Mucosa of descending colon (tissue), 3 donors: ENCODE measurements at regions not wholly inside any gene's neighbourhood (a gene's known extent, or its start where the extent isn't known, plus 50 kb on each side); places are given as distances from the start of the nearest gene placed in this dataset.

Source experiments
- ATAC-seq: fragments of 200-7000 bp; cut with Tn5 transposase; one replicate; pipeline ENCODE4 v1.9.1; 2020; ENCODE audit warnings: mild to moderate bottlenecking, moderate library complexity
- DNase-seq, 3 donors: peaks; one replicate each; pipeline ENCODE4 v3.0.0-alpha.2; 2020
- H3K36me3 ChIP-seq: fragments of 200-600 bp; one replicate; pipeline ENCODE4 v1.8.0; 2021; ENCODE audit warnings: low read depth, mild to moderate bottlenecking
- H3K4me1 ChIP-seq: fragments of 200-600 bp; one replicate; pipeline ENCODE4 v1.8.0; 2021; ENCODE audit warnings: low read depth, mild to moderate bottlenecking
- H3K4me3 ChIP-seq: fragments of 200-600 bp; one replicate; pipeline ENCODE4 v1.8.0; 2021; ENCODE audit warnings: mild to moderate bottlenecking
- H3K9me3 ChIP-seq: fragments of 200-600 bp; one replicate; pipeline ENCODE4 v1.8.0; 2021; ENCODE audit warnings: mild to moderate bottlenecking
- CTCF ChIP-seq: fragments of 200-600 bp; IDR thresholded peaks from one replicate; pipeline ENCODE4 v1.8.0; 2022; ENCODE audit warnings: antibody characterized with exemption, mild to moderate bottlenecking
- intact Hi-C, 2 donors: fragments of 100-400 bp; cut with DNase I in 1 of 2; cut with micrococcal nuclease in 1 of 2; formaldehyde crosslinking; loops; one replicate each; pipeline versions ENCODE4 v1.11.0 to v1.11.1; 2022; cut with DNase I, micrococcal nuclease
- donor health status: DM: no; HTN: no; CAD: no; lungs with moderate emphysema.
- donor health status: DM: no; HTN: no; CAD: no.
- donor health status: DM: no; HTN: yes; CAD: no.

- Histone ChIP-seq H3K9me3 (no peaks in the 10 kb centered on the region), H3K4me3 (no peak overlapping the region), H3K4me1 (no peaks in the 10 kb centered on the region), H3K36me3 (no peaks in the 10 kb centered on the region)
- DNase-seq (no peak), ATAC-seq (no peak)
- intact Hi-C loops: no loop called here
- no peak for TF ChIP-seq CTCF
Observed at GRCh38 chr6:40931931-40932330, 107.1 kb downstream of the UNC5CL start.

- no peaks in the 10 kb centered on the region for H3K36me3 ChIP-seq
- intact Hi-C loops: no loop called here
- H3K4me3 ChIP-seq: no peak overlapping the region
- ATAC-seq (peak; percentile 70), DNase-seq (peak in 2 of 3 donors; percentile 29 to 39)
- no peak for TF ChIP-seq CTCF
- H3K9me3 ChIP-seq: no peaks in the 10 kb centered on the region
- H3K4me1 ChIP-seq: no peaks in the 10 kb centered on the region
Observed at GRCh38 chr6:40930555-40930954, 108.5 kb downstream of the UNC5CL start.

GRCh38 chr6:40930045-40930444, 109.0 kb downstream of the UNC5CL start:
- Histone ChIP-seq H3K4me3 (no peak overlapping the region), H3K4me1 (no peaks in the 10 kb centered on the region), H3K36me3 (no peaks in the 10 kb centered on the region), H3K9me3 (no peaks in the 10 kb centered on the region)
- DNase-seq (no peak), ATAC-seq (no peak)
- intact Hi-C loops: no loop called here
- TF ChIP-seq CTCF: no peak

GRCh38 chr6:40929176-40929575, 109.8 kb downstream of the UNC5CL start:
- Histone ChIP-seq H3K9me3 (no peaks in the 10 kb centered on the region), H3K36me3 (no peaks in the 10 kb centered on the region), H3K4me1 (no peaks in the 10 kb centered on the region), H3K4me3 (no peak overlapping the region)
- intact Hi-C loops: no loop called here
- no peak for TF ChIP-seq CTCF
- DNase-seq (no peak), ATAC-seq (no peak)

- DNase-seq: no peak
Observed at GRCh38 chr6:40928763-40929162, 110.3 kb downstream of the UNC5CL start.

More at GRCh38 chr6:40928763-40929162, 110.3 kb downstream of the UNC5CL start:
- H3K9me3 ChIP-seq: no peaks in the 10 kb centered on the region
- intact Hi-C loops: no loop called here
- TF ChIP-seq CTCF: no peak
- H3K4me3 ChIP-seq: no peak overlapping the region
- no peaks in the 10 kb centered on the region for H3K36me3 ChIP-seq
- no peak for ATAC-seq
- H3K4me1 ChIP-seq: no peaks in the 10 kb centered on the region
